HCT116 (cell line): ENCODE measurements at regions not wholly inside any gene's neighbourhood (a gene's known extent, or its start where the extent isn't known, plus 50 kb on each side); places are given as distances from the start of the nearest gene placed in this dataset.

ENCODE experiments used
- ATAC-seq: fragments of 200-7000 bp; cut with Tn5 transposase; 2 replicates; pipeline ENCODE4 v1.9.1; 2020; ENCODE audit warnings: mild to moderate bottlenecking, moderate library complexity
- BruUV-seq: library from RNA; stranded (reverse); fragments of 400-500 nt; replicated peaks from 2 replicates; lab custom pipeline; 2021; lab: Mats Ljungman, UMichigan
- CTCF ChIA-PET: fragments of 300-600 bp; sonication (Branson Sonifier 250); formaldehyde crosslinking; loops from one replicate; lab custom pipeline; 2021; ENCODE audit warnings: antibody characterized with exemption; lab: Charles Lee
- POLR2A ChIA-PET: fragments of 300-600, 350-600 bp; sonication (Branson Sonifier 250); formaldehyde crosslinking; loops from one replicate; lab custom pipeline; 2021; ENCODE audit warnings: antibody characterized with exemption; lab: Charles Lee
- RAD21 ChIA-PET, 2 experiments: fragments of 300-600 bp; sonication (Branson Sonifier 250); formaldehyde crosslinking; loops; one replicate each; lab custom pipeline; 2023; ENCODE audit warnings: low total read pairs in 2 of 2; ENCODE audit not compliant: uncharacterized antibody in 2 of 2, unreplicated experiment in 2 of 2, low non-redundant PET in 1 of 2; lab: Charles Lee
- DNase-seq: peaks from one replicate; pipeline ENCODE4 v3.0.0-alpha.2; 2010; ENCODE audit warnings: low read depth, low spot score
- H2AFZ ChIP-seq: fragments of 200-600 bp; shearing (Covaris generic), sonication (generic); 2 replicates; pipeline ENCODE4 v1.6.1; 2017; ENCODE audit warnings: low read depth, mixed run types, mixed read lengths, antibody characterized with exemption, low read length; ENCODE audit not compliant: poor library complexity, severe bottlenecking
- H3K27ac ChIP-seq: 2 replicates; pipeline ENCODE4 v1.5.1; 2012; ENCODE audit warnings: low read depth, low read length
- H3K27me3 ChIP-seq: fragments of 200-600 bp; sonication (generic); 2 replicates; pipeline ENCODE4 v1.6.1; 2016; ENCODE audit warnings: mixed run types, low read length, mixed read lengths; ENCODE audit not compliant: insufficient read depth
- H3K36me3 ChIP-seq, 2 experiments: fragments of 200-500 bp in 1 of 2; fragments of 200-600 bp in 1 of 2; sonication (Bioruptor generic) in 1 of 2; sonication (generic) in 1 of 2; 2 replicates each; pipeline versions ENCODE4 v1.5.1 to v1.6.1; 2014 to 2016; ENCODE audit warnings: low read length in 2 of 2, inconsistent platforms in 1 of 2, mixed read lengths in 1 of 2, mixed run types in 1 of 2; ENCODE audit not compliant: insufficient read depth in 2 of 2, control insufficient read depth in 1 of 2
- H3K4me1 ChIP-seq, 2 experiments: fragments of 200-600 bp in 1 of 2; sonication (generic) in 1 of 2; 2 replicates each; pipeline versions ENCODE4 v1.5.1 to v1.6.1; 2012 to 2017; ENCODE audit warnings: low read length in 2 of 2, inconsistent platforms in 1 of 2, mild to moderate bottlenecking in 1 of 2, mixed read lengths in 1 of 2, mixed run types in 1 of 2, moderate library complexity in 1 of 2; ENCODE audit not compliant: insufficient read depth in 2 of 2, control insufficient read depth in 1 of 2
- H3K4me2 ChIP-seq: fragments of 200-600 bp; sonication (generic); 2 replicates; pipeline ENCODE4 v1.6.1; 2017; ENCODE audit warnings: mixed run types, low read length, mixed read lengths
- H3K4me3 ChIP-seq, 2 experiments: fragments of 200-600 bp in 1 of 2; sonication (generic) in 1 of 2; replicated peaks in 1 of 2; 2 replicates each; pipeline ENCODE4 v1.5.1; 2011 to 2016; ENCODE audit warnings: low read length in 2 of 2, control low read depth in 1 of 2, low read depth in 1 of 2, mild to moderate bottlenecking in 1 of 2, mixed read lengths in 1 of 2, mixed run types in 1 of 2
- H3K79me2 ChIP-seq: fragments of 200-600 bp; sonication (generic); 2 replicates; pipeline ENCODE4 v1.6.1; 2017; ENCODE audit warnings: mild to moderate bottlenecking, mixed run types, low read length, moderate library complexity, mixed read lengths; ENCODE audit not compliant: insufficient read depth
- H3K9ac ChIP-seq: fragments of 200-600 bp; sonication (generic); 2 replicates; pipeline ENCODE4 v1.6.1; 2016; ENCODE audit warnings: low read length, mixed read lengths
- H3K9me2 ChIP-seq: fragments of 200-600 bp; sonication (generic), shearing (Covaris generic); 2 replicates; pipeline ENCODE4 v1.6.1; 2017; ENCODE audit warnings: mixed run types, mild to moderate bottlenecking, moderate library complexity; ENCODE audit not compliant: insufficient read depth
- H3K9me3 ChIP-seq, 2 experiments: fragments of 200-500 bp in 1 of 2; fragments of 200-600 bp in 1 of 2; sonication (Bioruptor generic) in 1 of 2; sonication (generic) in 1 of 2; 2 replicates each; pipeline ENCODE4 v1.6.1; 2014 to 2017; ENCODE audit warnings: low read length in 2 of 2, mixed read lengths in 2 of 2, inconsistent platforms in 1 of 2, low read depth in 1 of 2, mild to moderate bottlenecking in 1 of 2, mixed run types in 1 of 2, moderate library complexity in 1 of 2; ENCODE audit not compliant: control insufficient read depth in 1 of 2, insufficient read depth in 1 of 2
- H4K20me1 ChIP-seq: fragments of 200-600 bp; sonication (generic), shearing (Covaris generic); 2 replicates; pipeline ENCODE4 v1.6.1; 2017; ENCODE audit warnings: mixed run types, mild to moderate bottlenecking, moderate library complexity; ENCODE audit not compliant: insufficient read depth
- EGR1 ChIP-seq: IDR thresholded peaks from 2 replicates; pipeline ENCODE4 v1.6.1; 2012; ENCODE audit warnings: low read depth
- ELF1 ChIP-seq: IDR thresholded peaks from 2 replicates; pipeline ENCODE4 v1.6.1; 2012; ENCODE audit warnings: low read depth, borderline replicate concordance
- FOSL1 ChIP-seq: IDR thresholded peaks from 2 replicates; pipeline ENCODE4 v1.6.1; 2012; ENCODE audit warnings: low read depth
- RAD21 ChIP-seq: IDR thresholded peaks from 2 replicates; pipeline ENCODE4 v1.6.1; 2012; ENCODE audit warnings: low read depth, mild to moderate bottlenecking
- SP1 ChIP-seq: IDR thresholded peaks from 2 replicates; pipeline ENCODE4 v1.6.1; 2012; ENCODE audit warnings: low read depth
- SRF ChIP-seq: IDR thresholded peaks from 2 replicates; pipeline ENCODE4 v1.6.1; 2012; ENCODE audit warnings: low read depth
- ZBTB33 ChIP-seq: IDR thresholded peaks from 2 replicates; pipeline ENCODE4 v1.6.1; 2011; ENCODE audit warnings: mild to moderate bottlenecking, low read length, moderate library complexity; ENCODE audit not compliant: insufficient replicate concordance; ENCODE audit errors: extremely low read depth
- intact Hi-C: fragments of 100-400 bp; cut with micrococcal nuclease; formaldehyde crosslinking; loops from 2 replicates; pipeline ENCODE4 v1.10.0; 2022

GRCh38 chr5:60520451-60521227 is 179.3 kb downstream of the DEPDC1B start:
- Histone ChIP-seq H4K20me1 (no peaks in the 10 kb centered on the region), H3K9ac (no peak overlapping the region), H2AFZ (no peak overlapping the region), H3K36me3 (no peaks in the 10 kb centered on the region), H3K27ac (no peak overlapping the region), H3K79me2 (no peaks in the 10 kb centered on the region), H3K4me3 (no peak overlapping the region), H3K9me2 (no peaks in the 10 kb centered on the region), H3K9me3 (no peaks in the 10 kb centered on the region), H3K27me3 (peaks cover 48% of the 10 kb centered on the region; the same call in 1 of the 2 replicates), H3K4me1 (no peaks in the 10 kb centered on the region), H3K4me2 (no peak overlapping the region)
- no peak for TF ChIP-seq ELF1
- TF ChIP-seq ZBTB33: no peak
- no TSS peak for BruUV-seq
- intact Hi-C loops: no loop called here
- POLR2A ChIA-PET: no interaction called here
- RAD21 ChIA-PET: no interaction called here
- no peak for ATAC-seq
- no peak for DNase-seq
- CTCF ChIA-PET: no interaction called here

GRCh38 chr5:60519372-60519771 is 180.6 kb downstream of the DEPDC1B start:
- CTCF ChIA-PET: no interaction called here
- BruUV-seq: no TSS peak
- ATAC-seq: no peak

More at GRCh38 chr5:60519372-60519771, 180.6 kb downstream of the DEPDC1B start:
- H3K27me3 ChIP-seq: peaks cover 50% of the 10 kb centered on the region; the same call in 1 of the 2 replicates
- no peak overlapping the region for H3K4me2 ChIP-seq
- H3K4me1 ChIP-seq: no peaks in the 10 kb centered on the region
- no peak overlapping the region for H3K27ac ChIP-seq
- ChIA-PET POLR2A (no interaction called here), RAD21 (no interaction called here)
- no peaks in the 10 kb centered on the region for H3K79me2 ChIP-seq
- no peaks in the 10 kb centered on the region for H3K9me2 ChIP-seq
- H4K20me1 ChIP-seq: no peaks in the 10 kb centered on the region
- no peak overlapping the region for H2AFZ ChIP-seq
- DNase-seq: no peak
- no peaks in the 10 kb centered on the region for H3K36me3 ChIP-seq
- no peaks in the 10 kb centered on the region for H3K9me3 ChIP-seq
- intact Hi-C loops: no loop called here
- TF ChIP-seq RAD21 (no peak), SRF (no peak), EGR1 (no peak), SP1 (no peak), FOSL1 (no peak)
- H3K9ac ChIP-seq: no peak overlapping the region
- no peak overlapping the region for H3K4me3 ChIP-seq
